ENCODE measurements at regions not wholly inside any gene's neighbourhood (a gene's known extent, or its start where the extent isn't known, plus 50 kb on each side); places are given as distances from the start of the nearest gene placed in this dataset.

DNA sequence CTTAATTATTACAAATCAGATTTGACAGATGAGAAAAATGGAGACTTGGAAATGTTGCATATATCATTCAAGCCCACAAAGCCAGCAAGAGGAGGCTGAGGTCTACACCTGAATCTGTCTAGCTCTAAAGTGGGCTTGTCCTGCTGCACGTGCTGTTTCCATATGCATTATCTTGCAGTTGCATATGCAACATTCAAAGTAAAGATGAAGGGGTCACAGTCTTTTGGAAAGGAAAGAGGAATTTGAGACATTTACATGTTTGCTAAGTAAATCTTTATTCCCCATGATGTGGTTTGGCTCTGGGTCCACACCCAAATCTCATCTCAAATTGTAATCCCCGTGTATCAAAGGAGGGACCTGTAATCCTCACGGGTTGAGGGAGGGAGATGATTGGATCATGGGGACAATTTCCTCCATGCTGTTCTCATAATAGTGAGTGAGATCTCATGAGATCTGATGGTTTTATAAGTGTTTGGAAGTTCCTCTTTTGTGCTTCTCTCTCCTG is 98.3 kb downstream of the BACH1 start:
- TF ChIP-seq POLR2A (IDR thresholded peaks at IDR 0.05; ENCODE audit: low read length) (no peak), GATA1 (IDR thresholded peaks at IDR 0.05; ENCODE audit: low read depth, low read length) (no peak)

DNA sequence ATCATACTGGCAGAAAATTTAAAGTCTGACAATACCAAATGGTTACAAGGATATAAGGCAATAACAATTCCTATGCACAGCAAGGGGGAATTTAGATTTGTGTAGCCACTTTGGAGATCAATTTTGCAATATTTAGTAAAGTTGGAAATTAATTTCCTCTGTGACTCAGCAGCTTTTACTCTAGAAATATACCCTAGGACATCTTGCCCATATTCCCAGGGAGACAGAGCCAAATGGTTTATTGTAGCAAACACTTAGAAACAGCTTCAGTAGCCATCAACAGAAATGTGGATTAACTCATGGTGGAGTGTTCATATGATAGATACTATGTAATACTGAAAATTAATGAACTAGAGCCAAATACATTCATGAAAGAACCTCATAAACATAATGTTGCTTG is 104.6 kb downstream of the BACH1 start:
- TF ChIP-seq POLR2A (IDR thresholded peaks at IDR 0.05; ENCODE audit: low read length) (no peak), GATA1 (IDR thresholded peaks at IDR 0.05; ENCODE audit: low read depth, low read length) (no peak)
- no peak for DNase-seq

More for the DNA sequence above, 98.3 kb downstream of the BACH1 start:
- DNase-seq = no peak

DNA sequence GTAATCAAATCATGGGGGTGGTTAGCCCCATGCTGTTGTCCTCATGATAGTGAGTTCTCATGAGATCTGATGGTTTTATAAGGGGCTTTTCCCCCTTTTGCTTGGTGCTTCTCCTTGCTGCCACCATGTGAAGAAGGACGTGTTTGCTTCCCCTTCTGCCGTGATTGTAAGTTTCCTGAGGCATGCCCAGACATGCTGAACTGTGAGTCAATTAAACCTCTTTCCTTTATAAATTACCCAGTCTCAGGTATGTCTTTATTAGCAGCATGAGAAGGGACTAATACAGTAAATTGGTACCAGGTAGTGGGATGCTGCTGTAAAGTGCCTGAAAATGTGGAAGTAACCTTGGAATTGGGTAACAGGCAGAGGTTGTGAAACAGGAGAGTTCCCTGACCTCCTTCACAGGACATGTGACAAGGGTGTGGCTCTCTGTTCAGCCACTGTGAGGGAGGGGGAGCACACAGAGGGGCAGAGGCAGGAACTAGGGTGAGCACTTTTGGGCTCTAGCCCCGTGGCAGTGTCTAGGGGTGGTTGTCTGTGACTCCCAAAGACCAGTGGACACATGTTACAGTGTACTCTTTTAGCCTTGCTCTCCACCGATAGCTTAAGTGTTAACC is 105.3 kb downstream of the BACH1 start:
- peak; percentile 17 to 33 for DNase-seq
- TF ChIP-seq GATA1 (IDR thresholded peaks at IDR 0.05; ENCODE audit: low read depth, low read length) (no peak), POLR2A (IDR thresholded peaks at IDR 0.05; ENCODE audit: low read length) (no peak)

DNA sequence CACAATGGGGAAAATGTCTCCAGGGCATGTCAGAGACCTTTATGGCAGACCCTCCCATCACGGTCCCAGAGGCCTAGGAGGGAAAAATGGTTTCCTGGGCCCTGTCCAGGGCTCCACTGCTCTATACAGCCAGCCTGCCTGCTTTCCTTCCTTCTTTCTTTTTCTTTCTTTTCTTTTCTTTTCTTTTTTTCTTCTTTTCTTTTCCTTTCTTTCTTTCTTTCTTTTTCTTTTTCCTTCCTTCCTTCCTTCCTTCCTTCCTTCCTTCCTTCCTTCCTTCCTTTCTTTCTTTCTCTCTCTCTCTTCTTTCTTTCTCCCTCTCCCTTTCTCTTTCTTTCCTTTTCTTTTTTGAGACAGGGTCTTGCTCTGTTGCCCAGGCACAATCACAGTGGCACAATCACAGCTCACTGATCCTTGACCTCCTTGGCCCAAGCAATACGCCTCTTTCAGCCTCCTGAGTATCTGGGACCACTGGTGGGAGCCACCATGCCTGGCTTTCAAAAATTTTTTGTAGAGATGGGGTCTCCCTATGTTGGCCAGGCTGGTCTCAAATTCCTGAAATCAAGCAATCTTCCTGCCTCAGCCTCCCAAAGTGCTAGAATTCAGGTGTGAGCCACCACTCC is 106.9 kb downstream of the BACH1 start:
- no peak for DNase-seq
- no peak for TF ChIP-seq GATA1 (IDR thresholded peaks at IDR 0.05; ENCODE audit: low read depth, low read length)
- no peak for TF ChIP-seq POLR2A (IDR thresholded peaks at IDR 0.05; ENCODE audit: low read length)

DNA sequence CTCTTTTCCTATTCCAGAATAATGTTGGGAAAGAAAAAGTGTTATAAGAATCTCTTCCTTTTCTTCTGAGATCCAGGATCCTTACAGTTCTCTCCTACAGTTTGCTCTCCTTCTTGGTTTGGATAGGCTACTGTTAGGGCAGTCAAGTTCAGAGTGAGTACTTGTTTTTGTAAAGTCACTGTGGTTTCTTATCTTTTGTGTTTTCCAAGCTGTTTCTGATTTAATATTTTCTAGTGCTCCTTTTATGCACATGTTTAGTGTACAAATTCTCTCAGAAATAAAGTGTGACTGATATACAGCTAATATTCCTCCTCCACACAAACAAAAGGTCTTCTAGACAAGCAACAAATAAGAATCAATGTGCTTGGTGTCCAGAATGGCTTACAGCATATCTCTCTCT is 107.7 kb downstream of the BACH1 start:
- DNase-seq = peak in 1 of 2 experiments; percentile 4
- TF ChIP-seq POLR2A (IDR thresholded peaks at IDR 0.05; ENCODE audit: low read length) (no peak), GATA1 (IDR thresholded peaks at IDR 0.05; ENCODE audit: low read depth, low read length) (no peak)

DNA sequence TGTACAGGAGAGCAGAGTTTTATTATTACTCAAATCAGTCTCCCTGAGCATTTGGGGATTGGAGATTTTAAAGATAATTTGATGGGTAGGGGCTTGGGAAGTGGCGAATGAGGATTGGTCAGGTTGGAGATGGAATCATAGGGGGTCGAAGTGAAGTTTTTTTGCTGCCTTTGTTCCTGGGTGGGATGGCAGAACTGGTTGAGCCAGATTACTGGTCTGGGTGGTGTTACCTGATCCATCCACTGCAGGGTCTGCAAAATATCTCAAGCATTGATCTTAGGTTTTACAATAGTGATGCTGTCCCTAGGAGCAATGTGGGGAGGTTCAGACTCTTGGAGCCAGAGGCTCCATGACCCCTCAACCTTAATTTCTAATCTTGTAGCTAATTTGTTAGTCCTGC is 108.8 kb downstream of the BACH1 start:
- TF ChIP-seq POLR2A (IDR thresholded peaks at IDR 0.05; ENCODE audit: low read length) (no peak), GATA1 (IDR thresholded peaks at IDR 0.05; ENCODE audit: low read depth, low read length) (no peak)
- DNase-seq = no peak

DNA sequence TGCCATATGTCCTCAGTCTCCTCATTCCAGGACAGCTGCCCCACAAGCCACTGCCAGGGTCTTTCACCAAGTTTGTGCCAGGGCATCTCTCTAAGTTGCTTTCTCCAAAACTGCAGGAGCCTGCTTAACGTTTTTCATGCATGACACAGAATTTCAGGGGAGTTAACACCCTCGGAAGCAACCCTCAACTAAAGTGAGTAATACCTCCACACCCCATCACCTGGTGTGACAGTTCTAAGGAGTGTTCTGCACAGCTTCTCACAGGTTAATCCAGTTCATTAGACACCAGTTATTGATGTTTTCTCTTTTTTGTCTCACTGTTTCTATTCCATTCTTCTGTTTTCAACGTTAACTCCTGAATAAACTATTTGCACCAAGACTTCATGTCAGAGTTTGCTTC is 115.0 kb downstream of the BACH1 start:
- no peak for DNase-seq
- no peak for TF ChIP-seq POLR2A (IDR thresholded peaks at IDR 0.05; ENCODE audit: low read length)
- TF ChIP-seq GATA1 (IDR thresholded peaks at IDR 0.05; ENCODE audit: low read depth, low read length) = no peak

DNA sequence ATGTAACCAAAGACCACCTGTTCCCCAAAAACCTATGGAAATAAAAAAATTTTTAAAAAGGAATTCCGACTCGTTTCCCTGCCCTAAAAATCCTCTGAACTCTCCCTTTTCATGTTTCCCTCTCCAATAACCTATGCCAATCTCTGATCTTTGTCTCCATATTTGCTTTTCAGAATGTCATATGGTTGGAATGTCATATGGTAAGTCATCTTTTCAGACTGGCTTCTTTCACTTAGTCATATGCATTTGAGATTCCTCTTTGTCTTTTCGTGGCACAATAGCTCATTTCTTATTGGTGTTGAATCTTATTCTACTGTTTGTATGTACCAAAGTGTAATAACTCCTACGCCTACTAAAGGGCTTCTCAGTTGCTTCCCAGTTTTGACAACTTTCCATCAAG is 117.5 kb downstream of the BACH1 start:
- DNase-seq = no peak
- no peak for TF ChIP-seq GATA1 (IDR thresholded peaks at IDR 0.05; ENCODE audit: low read depth, low read length)
- no peak for TF ChIP-seq POLR2A (IDR thresholded peaks at IDR 0.05; ENCODE audit: low read length)

DNA sequence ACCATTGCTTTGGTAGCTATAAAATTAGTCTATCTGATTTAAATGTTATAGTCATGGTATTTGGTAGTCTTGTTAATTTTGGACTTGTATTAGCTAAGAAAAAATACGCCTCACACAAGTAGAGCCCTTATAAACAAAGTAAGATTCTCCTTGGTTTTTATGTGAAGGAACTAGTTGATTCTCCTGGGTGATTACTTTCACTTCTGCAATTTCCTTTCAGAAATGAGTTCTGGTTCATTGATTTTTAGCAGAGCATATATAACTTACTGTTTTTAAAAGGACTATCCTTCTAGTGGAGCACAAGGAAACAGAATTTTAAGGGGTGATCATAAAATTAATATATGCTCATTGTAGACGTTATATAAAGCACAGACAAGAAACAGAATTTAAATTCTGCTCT is 120.1 kb downstream of the BACH1 start:
- no peak for TF ChIP-seq GATA1 (IDR thresholded peaks at IDR 0.05; ENCODE audit: low read depth, low read length)
- TF ChIP-seq POLR2A (IDR thresholded peaks at IDR 0.05; ENCODE audit: low read length) = no peak
- DNase-seq = no peak

DNA sequence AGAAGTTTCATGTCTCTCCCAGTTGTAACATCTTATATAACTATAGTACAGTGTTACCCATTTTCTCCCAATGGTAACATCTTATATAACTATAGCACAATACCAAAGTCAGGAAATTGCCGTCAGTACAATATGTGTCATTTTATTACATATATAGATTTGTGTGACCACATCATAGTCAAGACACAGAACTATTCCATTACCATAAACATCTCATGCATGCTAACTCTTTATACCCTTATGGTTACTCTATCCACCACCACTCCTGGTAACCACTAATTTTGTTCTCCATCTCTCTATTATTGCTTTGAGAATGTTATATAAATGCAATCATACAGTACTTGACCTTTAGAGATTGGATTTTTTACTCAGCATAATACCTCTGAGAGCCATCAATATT is 120.7 kb downstream of the BACH1 start:
- no peak for DNase-seq
- TF ChIP-seq POLR2A (IDR thresholded peaks at IDR 0.05; ENCODE audit: low read length) (no peak), GATA1 (IDR thresholded peaks at IDR 0.05; ENCODE audit: low read depth, low read length) (no peak)

DNA sequence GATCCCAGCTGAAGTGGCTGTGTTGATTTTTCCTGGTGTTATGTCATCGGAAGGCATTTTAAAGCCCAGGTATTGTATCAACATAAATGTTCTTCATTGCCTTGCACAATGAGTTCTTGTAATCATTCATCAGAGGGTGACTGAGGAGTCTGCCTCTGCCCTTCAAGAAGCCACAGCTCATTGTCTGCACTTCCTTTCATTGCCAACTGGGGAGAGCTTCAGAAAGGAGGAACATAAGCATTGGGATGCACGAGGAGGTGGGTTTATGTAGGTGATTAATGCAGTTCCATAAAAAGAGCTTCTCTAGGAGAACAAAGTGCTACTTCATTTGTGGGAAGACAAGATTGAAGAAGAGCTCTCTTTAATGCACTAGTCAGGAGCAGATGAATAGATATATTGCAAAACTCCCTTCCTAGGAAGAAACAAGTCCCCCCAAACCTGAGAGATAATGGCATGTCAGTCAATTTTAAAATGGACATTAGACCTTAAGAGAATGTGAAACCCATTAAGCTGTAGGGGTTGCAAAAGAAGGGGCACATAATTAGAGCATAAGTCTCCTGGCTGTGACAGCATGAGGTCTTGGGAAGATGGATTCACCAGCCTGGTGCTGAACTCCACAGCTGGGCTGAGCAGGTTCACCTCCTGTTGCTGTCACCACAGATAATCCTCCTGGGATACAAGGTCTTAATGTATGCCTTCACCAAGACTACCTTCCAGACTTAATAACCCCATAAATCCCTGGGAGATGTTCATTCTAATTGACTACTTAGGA is 124.6 kb downstream of the BACH1 start:
- no peak for DNase-seq
- TF ChIP-seq GATA1 (IDR thresholded peaks at IDR 0.05; ENCODE audit: low read depth, low read length) = no peak
- TF ChIP-seq POLR2A (IDR thresholded peaks at IDR 0.05; ENCODE audit: low read length) = no peak

DNA sequence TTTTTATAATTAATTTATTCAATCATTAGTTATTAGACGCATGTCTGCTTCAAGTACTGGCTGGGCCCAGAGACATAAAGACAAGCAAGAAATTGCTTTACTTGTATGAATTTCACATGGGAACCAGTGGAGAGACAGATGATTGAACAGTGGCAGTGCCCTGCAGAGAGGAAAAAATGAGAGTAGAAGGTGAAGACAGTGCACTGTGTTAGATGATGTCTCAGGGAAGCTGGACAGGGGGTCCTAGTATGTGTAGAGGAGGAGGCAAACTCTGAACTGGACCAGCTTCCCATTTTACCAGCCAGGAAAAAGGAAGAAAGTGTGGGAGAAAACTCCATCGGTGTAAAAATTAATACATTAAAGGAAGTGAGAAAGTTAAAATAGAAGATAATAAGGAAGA is 126.0 kb downstream of the BACH1 start:
- no peak for DNase-seq
- TF ChIP-seq GATA1 (IDR thresholded peaks at IDR 0.05; ENCODE audit: low read depth, low read length) (no peak), POLR2A (IDR thresholded peaks at IDR 0.05; ENCODE audit: low read length) (no peak)

DNA sequence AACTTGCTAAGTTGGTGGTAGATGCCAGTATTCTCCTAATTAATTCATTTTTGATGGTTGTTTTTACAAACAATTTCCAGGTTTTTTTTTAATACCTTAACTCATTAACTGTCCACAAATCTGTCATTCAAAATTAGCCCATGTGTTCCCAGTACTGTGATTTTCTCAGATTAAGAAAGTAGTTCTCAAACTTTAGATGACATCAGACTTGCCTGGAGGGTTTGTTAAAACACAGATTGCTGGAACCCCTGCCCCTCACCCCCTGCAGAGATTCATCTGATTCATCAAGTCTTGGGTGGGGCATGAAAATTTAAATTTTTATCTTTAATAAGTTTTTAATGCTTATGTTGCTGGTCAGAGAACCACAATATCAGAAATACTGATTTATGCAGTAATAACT is 130.5 kb downstream of the BACH1 start:
- TF ChIP-seq POLR2A (IDR thresholded peaks at IDR 0.05; ENCODE audit: low read length) = no peak
- TF ChIP-seq GATA1 (IDR thresholded peaks at IDR 0.05; ENCODE audit: low read depth, low read length) = no peak

DNA sequence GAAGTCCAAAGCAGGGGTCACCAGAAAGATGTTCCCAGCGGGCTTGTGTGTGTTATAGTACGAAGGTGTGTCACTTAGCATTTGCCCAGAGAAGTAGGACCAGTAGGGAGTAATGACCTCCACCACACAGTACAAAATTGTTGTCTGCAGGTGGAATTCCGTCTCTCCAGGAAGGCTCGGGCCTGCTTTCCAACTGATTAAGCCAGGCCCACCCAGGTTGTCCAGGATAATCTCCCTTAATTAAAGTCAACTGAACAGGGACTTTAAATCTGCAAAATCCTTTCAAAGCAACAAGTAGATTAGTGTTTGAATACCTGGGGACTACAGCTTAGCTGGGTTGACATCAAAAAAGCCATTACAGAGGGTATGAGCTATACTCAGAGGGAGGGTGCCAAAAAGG is 131.3 kb downstream of the BACH1 start:
- TF ChIP-seq GATA1 (IDR thresholded peaks at IDR 0.05; ENCODE audit: low read depth, low read length) = no peak
- no peak for TF ChIP-seq POLR2A (IDR thresholded peaks at IDR 0.05; ENCODE audit: low read length)
- no peak for DNase-seq

More for the DNA sequence above, 130.5 kb downstream of the BACH1 start:
- no peak for DNase-seq

All from erythroblast (primary cell).